HCT116 (cell line): ENCODE measurements at regions not wholly inside any gene's neighbourhood (a gene's known extent, or its start where the extent isn't known, plus 50 kb on each side); places are given as distances from the start of the nearest gene placed in this dataset.

Source experiments
- ATAC-seq: fragments of 200-7000 bp; cut with Tn5 transposase; 2 replicates; pipeline ENCODE4 v1.9.1; 2020; ENCODE audit warnings: mild to moderate bottlenecking, moderate library complexity
- BruUV-seq: library from RNA; stranded (reverse); fragments of 400-500 nt; replicated peaks from 2 replicates; lab custom pipeline; 2021; lab: Mats Ljungman, UMichigan
- CTCF ChIA-PET: fragments of 300-600 bp; sonication (Branson Sonifier 250); formaldehyde crosslinking; loops from one replicate; lab custom pipeline; 2021; ENCODE audit warnings: antibody characterized with exemption; lab: Charles Lee
- POLR2A ChIA-PET: fragments of 300-600, 350-600 bp; sonication (Branson Sonifier 250); formaldehyde crosslinking; loops from one replicate; lab custom pipeline; 2021; ENCODE audit warnings: antibody characterized with exemption; lab: Charles Lee
- RAD21 ChIA-PET, 2 experiments: fragments of 300-600 bp; sonication (Branson Sonifier 250); formaldehyde crosslinking; loops; one replicate each; lab custom pipeline; 2023; ENCODE audit warnings: low total read pairs in 2 of 2; ENCODE audit not compliant: uncharacterized antibody in 2 of 2, unreplicated experiment in 2 of 2, low non-redundant PET in 1 of 2; lab: Charles Lee
- DNase-seq: peaks from one replicate; pipeline ENCODE4 v3.0.0-alpha.2; 2010; ENCODE audit warnings: low read depth, low spot score
- H2AFZ ChIP-seq: fragments of 200-600 bp; shearing (Covaris generic), sonication (generic); 2 replicates; pipeline ENCODE4 v1.6.1; 2017; ENCODE audit warnings: low read depth, mixed run types, mixed read lengths, antibody characterized with exemption, low read length; ENCODE audit not compliant: poor library complexity, severe bottlenecking
- H3K27ac ChIP-seq: 2 replicates; pipeline ENCODE4 v1.5.1; 2012; ENCODE audit warnings: low read depth, low read length
- H3K27me3 ChIP-seq: fragments of 200-600 bp; sonication (generic); 2 replicates; pipeline ENCODE4 v1.6.1; 2016; ENCODE audit warnings: mixed run types, low read length, mixed read lengths; ENCODE audit not compliant: insufficient read depth
- H3K36me3 ChIP-seq, 2 experiments: fragments of 200-500 bp in 1 of 2; fragments of 200-600 bp in 1 of 2; sonication (Bioruptor generic) in 1 of 2; sonication (generic) in 1 of 2; 2 replicates each; pipeline versions ENCODE4 v1.5.1 to v1.6.1; 2014 to 2016; ENCODE audit warnings: low read length in 2 of 2, inconsistent platforms in 1 of 2, mixed read lengths in 1 of 2, mixed run types in 1 of 2; ENCODE audit not compliant: insufficient read depth in 2 of 2, control insufficient read depth in 1 of 2
- H3K4me1 ChIP-seq, 2 experiments: fragments of 200-600 bp in 1 of 2; sonication (generic) in 1 of 2; 2 replicates each; pipeline versions ENCODE4 v1.5.1 to v1.6.1; 2012 to 2017; ENCODE audit warnings: low read length in 2 of 2, inconsistent platforms in 1 of 2, mild to moderate bottlenecking in 1 of 2, mixed read lengths in 1 of 2, mixed run types in 1 of 2, moderate library complexity in 1 of 2; ENCODE audit not compliant: insufficient read depth in 2 of 2, control insufficient read depth in 1 of 2
- H3K4me2 ChIP-seq: fragments of 200-600 bp; sonication (generic); 2 replicates; pipeline ENCODE4 v1.6.1; 2017; ENCODE audit warnings: mixed run types, low read length, mixed read lengths
- H3K4me3 ChIP-seq, 2 experiments: fragments of 200-600 bp in 1 of 2; sonication (generic) in 1 of 2; replicated peaks in 1 of 2; 2 replicates each; pipeline ENCODE4 v1.5.1; 2011 to 2016; ENCODE audit warnings: low read length in 2 of 2, control low read depth in 1 of 2, low read depth in 1 of 2, mild to moderate bottlenecking in 1 of 2, mixed read lengths in 1 of 2, mixed run types in 1 of 2
- H3K79me2 ChIP-seq: fragments of 200-600 bp; sonication (generic); 2 replicates; pipeline ENCODE4 v1.6.1; 2017; ENCODE audit warnings: mild to moderate bottlenecking, mixed run types, low read length, moderate library complexity, mixed read lengths; ENCODE audit not compliant: insufficient read depth
- H3K9ac ChIP-seq: fragments of 200-600 bp; sonication (generic); 2 replicates; pipeline ENCODE4 v1.6.1; 2016; ENCODE audit warnings: low read length, mixed read lengths
- H3K9me2 ChIP-seq: fragments of 200-600 bp; sonication (generic), shearing (Covaris generic); 2 replicates; pipeline ENCODE4 v1.6.1; 2017; ENCODE audit warnings: mixed run types, mild to moderate bottlenecking, moderate library complexity; ENCODE audit not compliant: insufficient read depth
- H3K9me3 ChIP-seq, 2 experiments: fragments of 200-500 bp in 1 of 2; fragments of 200-600 bp in 1 of 2; sonication (Bioruptor generic) in 1 of 2; sonication (generic) in 1 of 2; 2 replicates each; pipeline ENCODE4 v1.6.1; 2014 to 2017; ENCODE audit warnings: low read length in 2 of 2, mixed read lengths in 2 of 2, inconsistent platforms in 1 of 2, low read depth in 1 of 2, mild to moderate bottlenecking in 1 of 2, mixed run types in 1 of 2, moderate library complexity in 1 of 2; ENCODE audit not compliant: control insufficient read depth in 1 of 2, insufficient read depth in 1 of 2
- H4K20me1 ChIP-seq: fragments of 200-600 bp; sonication (generic), shearing (Covaris generic); 2 replicates; pipeline ENCODE4 v1.6.1; 2017; ENCODE audit warnings: mixed run types, mild to moderate bottlenecking, moderate library complexity; ENCODE audit not compliant: insufficient read depth
- CBX3 ChIP-seq: IDR thresholded peaks from 2 replicates; pipeline ENCODE4 v1.6.1; 2012; ENCODE audit warnings: low read depth
- EZH2phosphoT487 ChIP-seq: fragments of 200-600 bp; IDR thresholded peaks from 2 replicates; pipeline ENCODE4 v1.6.1; 2018; ENCODE audit warnings: antibody characterized with exemption, borderline replicate concordance
- POLR2AphosphoS5 ChIP-seq: IDR thresholded peaks from 2 replicates; pipeline ENCODE4 v1.6.1; 2011; ENCODE audit warnings: mild to moderate bottlenecking, low read depth, low read length, moderate library complexity
- SIN3A ChIP-seq: IDR thresholded peaks from 2 replicates; pipeline ENCODE4 v1.6.1; 2012; ENCODE audit warnings: low read depth
- intact Hi-C: fragments of 100-400 bp; cut with micrococcal nuclease; formaldehyde crosslinking; loops from 2 replicates; pipeline ENCODE4 v1.10.0; 2022
- TF ChIP-seq, protein P1 (sequence below), 3 experiments: fragments of 200-600 bp in 1 of 3; sonication (generic) in 1 of 3; IDR thresholded peaks in 2 of 3; conservative IDR thresholded peaks in 1 of 3; 2 replicates each; pipeline ENCODE4 v1.5.1; 2012 to 2017; ENCODE audit warnings: low read depth in 2 of 3, low read length in 2 of 3, antibody characterized with exemption in 1 of 3, borderline replicate concordance in 1 of 3, control low read depth in 1 of 3, mild to moderate bottlenecking in 1 of 3, mixed read lengths in 1 of 3, mixed run types in 1 of 3, moderate library complexity in 1 of 3; ENCODE audit not compliant: insufficient read depth in 1 of 3
- TF ChIP-seq, protein P2 (sequence below): IDR thresholded peaks from 2 replicates; pipeline ENCODE4 v1.6.1; 2012; ENCODE audit warnings: low read depth

GRCh38 chr4:116023049-116023448, 909.6 kb upstream of the NDST4 start:
- intact Hi-C loops, result no loop called here
- CTCF ChIA-PET, result no interaction called here

DNA sequence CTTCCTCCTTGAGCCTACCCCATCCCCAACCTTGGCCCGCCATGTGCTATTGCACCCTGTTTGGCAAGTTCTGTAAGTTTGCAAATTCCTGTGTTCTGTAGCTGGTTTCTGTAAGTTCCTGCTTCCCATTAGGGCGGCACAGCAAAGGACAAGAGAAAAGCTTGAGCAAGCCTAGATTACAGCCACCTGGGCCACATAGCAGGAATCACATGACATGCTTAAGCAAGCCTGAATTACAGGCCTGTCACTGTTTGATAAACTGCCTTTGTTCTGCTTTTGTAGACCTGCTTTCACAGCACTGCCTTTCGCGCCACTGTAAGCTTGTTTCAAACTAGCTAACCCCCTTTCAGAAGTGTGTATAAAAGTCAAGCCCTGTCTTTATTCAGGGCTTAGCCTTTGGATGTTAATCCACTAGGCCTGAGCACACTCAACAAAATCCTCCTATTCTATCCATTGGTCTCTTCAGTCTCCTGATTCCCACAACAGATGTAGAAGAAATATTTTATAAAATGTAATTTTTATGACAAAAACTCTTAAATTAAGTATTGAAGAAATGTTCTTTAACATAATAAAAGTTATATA, 906.8 kb upstream of the NDST4 start:
- Histone ChIP-seq H3K36me3 (no peaks in the 10 kb centered on the region), H3K9me2 (no peaks in the 10 kb centered on the region), H3K79me2 (no peaks in the 10 kb centered on the region), H3K4me2 (no peak overlapping the region), H3K27me3 (no peaks in the 10 kb centered on the region), H4K20me1 (no peaks in the 10 kb centered on the region), H3K9ac (no peak overlapping the region), H3K4me1 (peaks cover 0 to 7% of the 10 kb centered on the region in 2 experiments; a peak in 1 of 4 replicates), H3K4me3 (no peak overlapping the region), H2AFZ (no peak overlapping the region), H3K9me3 (peaks cover 8 to 14% of the 10 kb centered on the region in 2 experiments; a peak in 2 of 4 replicates), H3K27ac (no peak overlapping the region)
- ChIA-PET CTCF (no interaction called here), POLR2A (no interaction called here), RAD21 (no interaction called here)
- ATAC-seq (no peak), DNase-seq (peak; percentile 27)
- TF ChIP-seq SIN3A (no peak), CBX3 (peak; percentile 89), POLR2AphosphoS5 (no peak)
- TF ChIP-seq, protein P1, sequence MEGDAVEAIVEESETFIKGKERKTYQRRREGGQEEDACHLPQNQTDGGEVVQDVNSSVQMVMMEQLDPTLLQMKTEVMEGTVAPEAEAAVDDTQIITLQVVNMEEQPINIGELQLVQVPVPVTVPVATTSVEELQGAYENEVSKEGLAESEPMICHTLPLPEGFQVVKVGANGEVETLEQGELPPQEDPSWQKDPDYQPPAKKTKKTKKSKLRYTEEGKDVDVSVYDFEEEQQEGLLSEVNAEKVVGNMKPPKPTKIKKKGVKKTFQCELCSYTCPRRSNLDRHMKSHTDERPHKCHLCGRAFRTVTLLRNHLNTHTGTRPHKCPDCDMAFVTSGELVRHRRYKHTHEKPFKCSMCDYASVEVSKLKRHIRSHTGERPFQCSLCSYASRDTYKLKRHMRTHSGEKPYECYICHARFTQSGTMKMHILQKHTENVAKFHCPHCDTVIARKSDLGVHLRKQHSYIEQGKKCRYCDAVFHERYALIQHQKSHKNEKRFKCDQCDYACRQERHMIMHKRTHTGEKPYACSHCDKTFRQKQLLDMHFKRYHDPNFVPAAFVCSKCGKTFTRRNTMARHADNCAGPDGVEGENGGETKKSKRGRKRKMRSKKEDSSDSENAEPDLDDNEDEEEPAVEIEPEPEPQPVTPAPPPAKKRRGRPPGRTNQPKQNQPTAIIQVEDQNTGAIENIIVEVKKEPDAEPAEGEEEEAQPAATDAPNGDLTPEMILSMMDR (IDR thresholded peaks at IDR 0.05 in 2 of 3, conservative IDR thresholded peaks at IDR 0.05 in 1 of 3; ENCODE audit: borderline replicate concordance in 1 of 3, insufficient read depth in 1 of 3, low read depth in 2 of 3, low read length in 2 of 3), result no peak
- no TSS peak for BruUV-seq
- intact Hi-C loops, result no loop called here

More at GRCh38 chr4:116023049-116023448, 909.6 kb upstream of the NDST4 start:
- ATAC-seq (no peak), DNase-seq (no peak)
- Histone ChIP-seq H3K9ac (no peak overlapping the region), H3K36me3 (no peaks in the 10 kb centered on the region), H3K9me2 (no peaks in the 10 kb centered on the region), H4K20me1 (no peaks in the 10 kb centered on the region), H3K4me3 (no peak overlapping the region), H3K4me1 (no peaks in the 10 kb centered on the region), H3K79me2 (no peaks in the 10 kb centered on the region), H3K27me3 (no peaks in the 10 kb centered on the region), H3K9me3 (peaks cover 4 to 5% of the 10 kb centered on the region in 2 experiments; a peak in 2 of 4 replicates), H3K4me2 (no peak overlapping the region), H3K27ac (no peak overlapping the region), H2AFZ (no peak overlapping the region)
- BruUV-seq, result no TSS peak
- RAD21 ChIA-PET, result no interaction called here
- POLR2A ChIA-PET, result no interaction called here
- no peak for TF ChIP-seq SIN3A
- TF ChIP-seq, protein P2, sequence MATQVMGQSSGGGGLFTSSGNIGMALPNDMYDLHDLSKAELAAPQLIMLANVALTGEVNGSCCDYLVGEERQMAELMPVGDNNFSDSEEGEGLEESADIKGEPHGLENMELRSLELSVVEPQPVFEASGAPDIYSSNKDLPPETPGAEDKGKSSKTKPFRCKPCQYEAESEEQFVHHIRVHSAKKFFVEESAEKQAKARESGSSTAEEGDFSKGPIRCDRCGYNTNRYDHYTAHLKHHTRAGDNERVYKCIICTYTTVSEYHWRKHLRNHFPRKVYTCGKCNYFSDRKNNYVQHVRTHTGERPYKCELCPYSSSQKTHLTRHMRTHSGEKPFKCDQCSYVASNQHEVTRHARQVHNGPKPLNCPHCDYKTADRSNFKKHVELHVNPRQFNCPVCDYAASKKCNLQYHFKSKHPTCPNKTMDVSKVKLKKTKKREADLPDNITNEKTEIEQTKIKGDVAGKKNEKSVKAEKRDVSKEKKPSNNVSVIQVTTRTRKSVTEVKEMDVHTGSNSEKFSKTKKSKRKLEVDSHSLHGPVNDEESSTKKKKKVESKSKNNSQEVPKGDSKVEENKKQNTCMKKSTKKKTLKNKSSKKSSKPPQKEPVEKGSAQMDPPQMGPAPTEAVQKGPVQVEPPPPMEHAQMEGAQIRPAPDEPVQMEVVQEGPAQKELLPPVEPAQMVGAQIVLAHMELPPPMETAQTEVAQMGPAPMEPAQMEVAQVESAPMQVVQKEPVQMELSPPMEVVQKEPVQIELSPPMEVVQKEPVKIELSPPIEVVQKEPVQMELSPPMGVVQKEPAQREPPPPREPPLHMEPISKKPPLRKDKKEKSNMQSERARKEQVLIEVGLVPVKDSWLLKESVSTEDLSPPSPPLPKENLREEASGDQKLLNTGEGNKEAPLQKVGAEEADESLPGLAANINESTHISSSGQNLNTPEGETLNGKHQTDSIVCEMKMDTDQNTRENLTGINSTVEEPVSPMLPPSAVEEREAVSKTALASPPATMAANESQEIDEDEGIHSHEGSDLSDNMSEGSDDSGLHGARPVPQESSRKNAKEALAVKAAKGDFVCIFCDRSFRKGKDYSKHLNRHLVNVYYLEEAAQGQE, result no peak
- TF ChIP-seq EZH2phosphoT487, result no peak
